ENCODE measurements at regions not wholly inside any gene's neighbourhood (a gene's known extent, or its start where the extent isn't known, plus 50 kb on each side); places are given as distances from the start of the nearest gene placed in this dataset.

- no TSS peak for BruUV-seq (replicated peaks)
- no peaks in the 10 kb centered on the region for H3K4me1 Mint-ChIP-seq (ENCODE audit: low read depth, unreplicated experiment)
- no peak overlapping the region for H3K4me3 Mint-ChIP-seq (ENCODE audit: low read depth, unreplicated experiment)
- intact Hi-C loops (cut with micrococcal nuclease; ENCODE audit: unreplicated experiment) = no loop called here
- no peak for TF ChIP-seq CTCF (IDR thresholded peaks at IDR 0.05; ENCODE audit: unreplicated experiment)
- H3K27me3 Mint-ChIP-seq (ENCODE audit: unreplicated experiment) = no peaks in the 10 kb centered on the region
- no peak overlapping the region for H3K27ac Mint-ChIP-seq (ENCODE audit: unreplicated experiment)
- H3K36me3 Mint-ChIP-seq (ENCODE audit: insufficient read depth, unreplicated experiment) = no peaks in the 10 kb centered on the region
- DNase-seq = no peak
- CTCF ChIA-PET = no interaction called here
- peaks cover 12% of the 10 kb centered on the region for H3K9me3 Mint-ChIP-seq (ENCODE audit: low read depth, unreplicated experiment)
These were observed 514.6 kb upstream of the MCTP2 start for GRCh38 chr15:93716615-93717231.

- CTCF ChIA-PET = no interaction called here
- BruUV-seq (replicated peaks) = no TSS peak
- intact Hi-C loops (cut with micrococcal nuclease; ENCODE audit: unreplicated experiment) = no loop called here
- H3K4me3 Mint-ChIP-seq (ENCODE audit: low read depth, unreplicated experiment) = no peak overlapping the region
- no peak for TF ChIP-seq CTCF (IDR thresholded peaks at IDR 0.05; ENCODE audit: unreplicated experiment)
- H3K36me3 Mint-ChIP-seq (ENCODE audit: insufficient read depth, unreplicated experiment) = no peaks in the 10 kb centered on the region
- H3K27me3 Mint-ChIP-seq (ENCODE audit: unreplicated experiment) = no peaks in the 10 kb centered on the region
- no peaks in the 10 kb centered on the region for H3K4me1 Mint-ChIP-seq (ENCODE audit: low read depth, unreplicated experiment)
- DNase-seq = no peak
- H3K27ac Mint-ChIP-seq (ENCODE audit: unreplicated experiment) = no peak overlapping the region
- H3K9me3 Mint-ChIP-seq (ENCODE audit: low read depth, unreplicated experiment) = no peaks in the 10 kb centered on the region
These were observed 521.7 kb upstream of the MCTP2 start for GRCh38 chr15:93709708-93710107.

- Mint-ChIP-seq H3K36me3 (ENCODE audit: insufficient read depth, unreplicated experiment) (no peaks in the 10 kb centered on the region), H3K4me1 (ENCODE audit: low read depth, unreplicated experiment) (no peaks in the 10 kb centered on the region), H3K4me3 (ENCODE audit: low read depth, unreplicated experiment) (no peak overlapping the region), H3K27ac (ENCODE audit: unreplicated experiment) (no peak overlapping the region), H3K27me3 (ENCODE audit: unreplicated experiment) (no peaks in the 10 kb centered on the region), H3K9me3 (ENCODE audit: low read depth, unreplicated experiment) (peaks cover 2% of the 10 kb centered on the region)
- intact Hi-C loops (cut with micrococcal nuclease; ENCODE audit: unreplicated experiment) = no loop called here
- no TSS peak for BruUV-seq (replicated peaks)
- DNase-seq = no peak
- CTCF ChIA-PET = no interaction called here
- no peak for TF ChIP-seq CTCF (IDR thresholded peaks at IDR 0.05; ENCODE audit: unreplicated experiment)
These were observed 522.5 kb upstream of the MCTP2 start for GRCh38 chr15:93708724-93709445.

- Mint-ChIP-seq H3K4me3 (ENCODE audit: low read depth, unreplicated experiment) (no peak overlapping the region), H3K4me1 (ENCODE audit: low read depth, unreplicated experiment) (no peaks in the 10 kb centered on the region), H3K9me3 (ENCODE audit: low read depth, unreplicated experiment) (peaks cover 7% of the 10 kb centered on the region), H3K27ac (ENCODE audit: unreplicated experiment) (no peak overlapping the region), H3K36me3 (ENCODE audit: insufficient read depth, unreplicated experiment) (no peaks in the 10 kb centered on the region), H3K27me3 (ENCODE audit: unreplicated experiment) (no peaks in the 10 kb centered on the region)
- TF ChIP-seq CTCF (IDR thresholded peaks at IDR 0.05; ENCODE audit: unreplicated experiment) = no peak
- DNase-seq = no peak
- no TSS peak for BruUV-seq (replicated peaks)
- CTCF ChIA-PET = no interaction called here
- intact Hi-C loops (cut with micrococcal nuclease; ENCODE audit: unreplicated experiment) = no loop called here
These were observed 523.6 kb upstream of the MCTP2 start for GRCh38 chr15:93707751-93708150.
